HL-60 (cell line): ENCODE measurements at regions not wholly inside any gene's neighbourhood (a gene's known extent, or its start where the extent isn't known, plus 50 kb on each side); places are given as distances from the start of the nearest gene placed in this dataset.

Experiments
- DNase-seq, 2 experiments: peaks; one replicate each; pipeline ENCODE4 v3.0.0-alpha.2; 2010 to 2020; ENCODE audit warnings: low read depth in 1 of 2, low spot score in 1 of 2
- H3K27ac ChIP-seq: fragments of 250-450 bp; sonication (Bioruptor Pico); replicated peaks from 2 replicates; pipeline ENCODE4 v1.5.1; 2020; ENCODE audit warnings: mild to moderate bottlenecking, moderate library complexity
- H3K27me3 ChIP-seq: fragments of 250-450 bp; sonication (Bioruptor Pico); 2 replicates; pipeline ENCODE4 v1.5.1; 2021; ENCODE audit warnings: mild to moderate bottlenecking, moderate library complexity; ENCODE audit not compliant: insufficient read depth, poor library complexity, severe bottlenecking
- H3K4me3 ChIP-seq: replicated peaks from 2 replicates; pipeline ENCODE4 v1.5.1; 2011; ENCODE audit warnings: mild to moderate bottlenecking, control low read depth, low read length; ENCODE audit not compliant: insufficient read depth
- CTCF ChIP-seq: IDR thresholded peaks from one replicate; pipeline ENCODE4 v1.5.1; 2011; ENCODE audit warnings: low read length, control low read depth, inconsistent platforms; ENCODE audit not compliant: insufficient read depth
- GABPA ChIP-seq: IDR thresholded peaks from 2 replicates; pipeline ENCODE4 v1.6.1; 2012; ENCODE audit warnings: low read depth
- POLR2AphosphoS5 ChIP-seq: IDR thresholded peaks from 2 replicates; pipeline ENCODE4 v1.6.1; 2012; ENCODE audit warnings: low read depth
- SPI1 ChIP-seq: IDR thresholded peaks from 2 replicates; pipeline ENCODE4 v1.6.1; 2012; ENCODE audit warnings: low read depth, mild to moderate bottlenecking, borderline replicate concordance
- TF ChIP-seq, protein P1 (sequence below): IDR thresholded peaks from 2 replicates; pipeline ENCODE4 v1.6.1; 2012; ENCODE audit warnings: low read depth; ENCODE audit not compliant: insufficient replicate concordance

DNA sequence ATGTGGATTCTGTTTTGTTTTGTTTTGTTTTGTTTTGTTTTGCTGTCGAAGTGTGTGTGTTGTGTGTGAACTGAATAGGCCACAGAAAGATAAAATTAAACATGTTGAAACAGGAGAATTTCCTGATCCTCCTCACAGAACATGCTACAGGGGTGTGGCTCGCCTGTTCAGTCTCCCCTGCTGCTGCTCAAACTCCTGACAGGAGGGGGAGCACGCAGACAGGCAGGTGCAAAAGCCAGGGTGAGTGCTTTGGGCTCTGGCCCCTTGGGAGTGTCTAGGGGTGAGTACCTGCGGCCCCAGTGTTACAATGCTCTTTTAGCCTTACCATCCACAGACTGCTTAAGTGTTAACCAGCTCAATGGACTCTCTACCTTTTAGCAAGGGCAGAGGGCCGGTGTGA is 473.5 kb downstream of the MAT2B start:
- DNase-seq = no peak
- H3K27me3 ChIP-seq = no peaks in the 10 kb centered on the region
- TF ChIP-seq SPI1 (no peak), POLR2AphosphoS5 (no peak), GABPA (no peak), CTCF (no peak)
- TF ChIP-seq, protein P1, sequence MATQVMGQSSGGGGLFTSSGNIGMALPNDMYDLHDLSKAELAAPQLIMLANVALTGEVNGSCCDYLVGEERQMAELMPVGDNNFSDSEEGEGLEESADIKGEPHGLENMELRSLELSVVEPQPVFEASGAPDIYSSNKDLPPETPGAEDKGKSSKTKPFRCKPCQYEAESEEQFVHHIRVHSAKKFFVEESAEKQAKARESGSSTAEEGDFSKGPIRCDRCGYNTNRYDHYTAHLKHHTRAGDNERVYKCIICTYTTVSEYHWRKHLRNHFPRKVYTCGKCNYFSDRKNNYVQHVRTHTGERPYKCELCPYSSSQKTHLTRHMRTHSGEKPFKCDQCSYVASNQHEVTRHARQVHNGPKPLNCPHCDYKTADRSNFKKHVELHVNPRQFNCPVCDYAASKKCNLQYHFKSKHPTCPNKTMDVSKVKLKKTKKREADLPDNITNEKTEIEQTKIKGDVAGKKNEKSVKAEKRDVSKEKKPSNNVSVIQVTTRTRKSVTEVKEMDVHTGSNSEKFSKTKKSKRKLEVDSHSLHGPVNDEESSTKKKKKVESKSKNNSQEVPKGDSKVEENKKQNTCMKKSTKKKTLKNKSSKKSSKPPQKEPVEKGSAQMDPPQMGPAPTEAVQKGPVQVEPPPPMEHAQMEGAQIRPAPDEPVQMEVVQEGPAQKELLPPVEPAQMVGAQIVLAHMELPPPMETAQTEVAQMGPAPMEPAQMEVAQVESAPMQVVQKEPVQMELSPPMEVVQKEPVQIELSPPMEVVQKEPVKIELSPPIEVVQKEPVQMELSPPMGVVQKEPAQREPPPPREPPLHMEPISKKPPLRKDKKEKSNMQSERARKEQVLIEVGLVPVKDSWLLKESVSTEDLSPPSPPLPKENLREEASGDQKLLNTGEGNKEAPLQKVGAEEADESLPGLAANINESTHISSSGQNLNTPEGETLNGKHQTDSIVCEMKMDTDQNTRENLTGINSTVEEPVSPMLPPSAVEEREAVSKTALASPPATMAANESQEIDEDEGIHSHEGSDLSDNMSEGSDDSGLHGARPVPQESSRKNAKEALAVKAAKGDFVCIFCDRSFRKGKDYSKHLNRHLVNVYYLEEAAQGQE = no peak
- H3K27ac ChIP-seq = no peak overlapping the region
- H3K4me3 ChIP-seq = no peak overlapping the region

- Histone ChIP-seq H3K27ac (no peak overlapping the region), H3K27me3 (no peaks in the 10 kb centered on the region), H3K4me3 (no peak overlapping the region)
- DNase-seq = no peak
- TF ChIP-seq CTCF (no peak), SPI1 (no peak), POLR2AphosphoS5 (no peak), GABPA (no peak)
- TF ChIP-seq, protein P1 = no peak
Measured at GRCh38 chr5:163988566-163988965, 483.1 kb downstream of the MAT2B start.

DNA sequence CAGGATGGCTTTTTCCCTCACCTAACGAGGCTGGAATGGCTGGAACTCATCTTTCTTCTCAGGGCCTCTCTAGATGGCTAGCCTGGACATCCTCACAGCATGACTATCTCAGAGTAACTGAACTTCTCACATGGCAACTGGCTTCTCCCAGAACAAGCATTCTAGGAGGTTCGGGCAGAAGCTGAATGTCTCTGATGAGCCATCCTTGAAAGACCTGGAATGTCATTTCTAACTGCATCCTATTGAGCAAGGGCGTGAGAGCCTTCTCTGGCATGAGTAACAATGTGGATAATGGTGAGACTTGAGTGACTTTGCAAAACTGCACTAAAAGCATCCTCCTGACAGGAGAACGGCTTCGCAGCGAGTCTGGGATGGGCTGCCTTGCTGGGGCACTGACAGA is 487.7 kb downstream of the MAT2B start:
- Histone ChIP-seq H3K27me3 (no peaks in the 10 kb centered on the region), H3K27ac (no peak overlapping the region), H3K4me3 (no peak overlapping the region)
- no peak for DNase-seq
- no peak for TF ChIP-seq SPI1
- TF ChIP-seq GABPA = no peak
- no peak for TF ChIP-seq POLR2AphosphoS5
- TF ChIP-seq, protein P1 = no peak
